ENCODE measurements at regions not wholly inside any gene's neighbourhood (a gene's known extent, or its start where the extent isn't known, plus 50 kb on each side); places are given as distances from the start of the nearest gene placed in this dataset.

DNA sequence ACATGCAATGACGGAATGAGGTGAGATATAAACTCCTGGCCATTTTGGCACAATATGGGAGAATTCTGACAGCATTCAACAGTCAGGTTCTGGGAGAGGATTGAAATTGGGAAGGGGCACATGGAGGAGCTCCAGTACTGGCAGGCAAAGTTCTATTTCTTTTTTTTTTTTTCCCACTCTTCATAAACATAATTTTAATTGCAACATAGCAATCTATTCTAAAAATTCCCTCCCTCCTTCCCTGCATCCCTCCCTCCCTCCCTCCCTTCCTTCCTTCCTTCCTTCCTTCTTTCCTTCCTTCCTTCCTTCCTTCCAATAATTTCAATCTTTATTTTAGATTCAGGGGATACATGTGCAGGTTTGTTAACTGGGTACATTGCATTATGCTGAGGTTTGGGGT lies 93.2 kb downstream of the PTCSC3 start:
- DNase-seq: no peak

DNA sequence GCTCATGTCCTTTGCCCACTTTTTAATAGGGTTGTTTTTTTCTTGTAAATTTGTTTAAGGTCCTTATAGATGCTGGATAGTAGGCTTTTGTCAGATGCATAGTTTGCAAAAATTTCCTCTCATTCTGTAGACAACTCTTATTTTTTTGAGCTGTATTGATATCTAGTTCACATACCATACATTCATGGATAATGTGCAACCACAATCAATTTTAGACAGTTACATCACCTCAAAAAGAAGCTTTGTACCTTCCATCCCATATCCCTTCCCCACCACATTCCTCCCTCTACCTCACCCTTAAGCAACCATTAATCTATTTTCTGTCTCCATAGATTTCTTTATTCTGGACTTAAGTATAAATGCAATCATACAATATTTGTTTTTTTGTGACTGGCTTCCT lies 98.4 kb downstream of the PTCSC3 start:
- no peak for DNase-seq

DNA sequence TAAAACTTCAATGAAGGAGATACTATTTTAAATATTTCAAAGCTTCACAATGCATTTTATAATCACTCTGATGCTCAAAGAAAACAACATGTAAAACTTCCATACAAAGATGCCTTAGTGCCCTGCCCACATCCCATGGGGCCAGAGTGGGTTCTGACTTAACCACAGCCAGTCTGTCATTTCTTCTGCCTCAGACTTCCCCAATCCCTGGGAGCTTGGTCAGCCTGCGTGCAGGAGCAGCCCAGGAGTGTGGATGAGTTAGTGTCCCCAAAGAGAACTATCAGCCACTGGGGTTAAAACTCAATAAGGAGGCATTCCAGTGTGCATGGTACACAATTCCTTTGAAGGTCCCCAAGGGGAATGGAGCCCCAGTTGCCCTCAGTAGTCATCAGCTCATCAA lies 100.3 kb downstream of the PTCSC3 start:
- DNase-seq: no peak

DNA sequence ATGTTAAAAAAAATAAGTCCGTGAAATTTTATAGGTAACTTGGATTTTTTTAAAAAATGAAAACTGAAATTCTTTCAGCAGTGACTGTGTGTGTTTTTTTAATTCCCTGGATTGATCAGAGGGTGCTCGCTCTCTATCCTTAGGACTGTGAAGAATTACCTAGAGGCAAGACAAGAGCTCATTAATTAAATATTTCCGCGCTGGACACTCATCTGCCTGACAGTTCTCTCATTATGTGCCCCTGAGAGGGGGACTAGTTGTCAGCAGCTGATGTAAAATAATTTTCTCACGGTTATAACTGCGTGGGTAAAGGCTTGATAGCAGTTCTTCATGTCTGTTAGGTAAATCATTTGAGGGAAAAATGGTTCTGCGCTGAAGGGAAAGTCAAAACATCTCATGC lies 101.3 kb downstream of the PTCSC3 start:
- no peak for DNase-seq

DNA sequence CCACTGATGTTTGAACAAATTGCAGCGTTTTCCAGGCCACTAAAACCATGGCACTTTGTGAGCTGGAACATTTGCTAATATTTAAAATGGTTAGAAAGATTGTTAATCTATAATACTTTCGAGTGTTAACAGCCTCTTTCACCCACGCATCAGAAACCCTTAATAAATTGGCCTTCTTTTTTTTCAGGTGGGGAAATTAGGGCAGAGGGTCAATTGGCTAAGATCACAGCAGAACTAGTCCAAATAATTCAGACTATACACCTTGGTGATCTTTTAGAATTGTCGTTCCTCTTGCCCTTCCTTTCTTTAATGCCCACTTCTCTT lies 105.8 kb downstream of the PTCSC3 start:
- DNase-seq: no peak

DNA sequence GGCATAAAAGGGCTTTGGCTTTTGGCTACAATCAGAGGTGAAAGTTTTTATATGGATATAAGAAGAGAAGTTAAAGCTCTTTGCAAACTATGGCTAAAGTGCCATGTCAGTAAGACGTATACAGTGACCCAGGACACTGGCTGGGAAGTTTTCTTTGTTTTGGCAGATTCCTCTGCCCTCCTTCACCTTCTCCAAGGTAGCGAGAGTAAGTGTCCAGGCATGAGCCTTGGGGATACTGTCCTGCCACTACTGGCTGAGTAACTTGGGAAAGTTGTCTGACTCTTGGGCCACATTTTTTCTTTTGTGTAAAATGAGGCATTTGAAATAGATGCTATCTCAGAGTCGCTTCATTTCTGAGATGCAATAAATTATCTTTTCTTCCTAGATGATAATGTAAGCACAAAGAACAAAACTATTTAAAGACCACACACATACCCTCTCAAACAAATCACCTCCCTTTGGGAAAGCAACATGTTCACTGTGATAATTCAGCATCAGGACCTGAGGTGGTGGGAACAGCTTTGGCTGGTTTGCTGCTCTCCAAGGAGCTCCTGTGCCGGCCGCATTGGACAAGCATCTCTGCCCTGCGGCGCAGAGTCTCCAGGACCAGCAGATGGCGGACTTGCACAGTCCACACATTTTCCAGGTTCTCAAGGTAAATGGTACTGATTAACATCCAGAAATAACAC lies 106.3 kb downstream of the PTCSC3 start:
- peak; percentile 38 for DNase-seq

DNA sequence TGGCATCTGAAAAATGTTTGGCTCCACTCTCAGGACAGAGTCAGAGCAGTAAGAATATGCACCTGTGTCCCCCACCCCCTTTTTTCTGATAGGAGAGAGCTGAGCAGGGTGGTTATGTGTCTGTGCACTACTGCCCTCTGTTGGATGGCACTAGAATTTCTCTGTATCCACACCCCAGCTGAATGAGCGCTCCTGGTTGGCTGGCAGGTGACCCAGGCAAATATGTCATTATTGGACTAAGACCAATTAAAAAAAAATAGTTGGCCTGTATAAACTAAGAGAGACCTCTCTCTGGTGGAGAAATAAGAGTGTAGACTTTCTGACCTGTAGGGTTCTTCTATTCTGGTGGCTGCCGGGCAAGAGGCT lies 107.0 kb downstream of the PTCSC3 start:
- DNase-seq: peak; percentile 19

DNA sequence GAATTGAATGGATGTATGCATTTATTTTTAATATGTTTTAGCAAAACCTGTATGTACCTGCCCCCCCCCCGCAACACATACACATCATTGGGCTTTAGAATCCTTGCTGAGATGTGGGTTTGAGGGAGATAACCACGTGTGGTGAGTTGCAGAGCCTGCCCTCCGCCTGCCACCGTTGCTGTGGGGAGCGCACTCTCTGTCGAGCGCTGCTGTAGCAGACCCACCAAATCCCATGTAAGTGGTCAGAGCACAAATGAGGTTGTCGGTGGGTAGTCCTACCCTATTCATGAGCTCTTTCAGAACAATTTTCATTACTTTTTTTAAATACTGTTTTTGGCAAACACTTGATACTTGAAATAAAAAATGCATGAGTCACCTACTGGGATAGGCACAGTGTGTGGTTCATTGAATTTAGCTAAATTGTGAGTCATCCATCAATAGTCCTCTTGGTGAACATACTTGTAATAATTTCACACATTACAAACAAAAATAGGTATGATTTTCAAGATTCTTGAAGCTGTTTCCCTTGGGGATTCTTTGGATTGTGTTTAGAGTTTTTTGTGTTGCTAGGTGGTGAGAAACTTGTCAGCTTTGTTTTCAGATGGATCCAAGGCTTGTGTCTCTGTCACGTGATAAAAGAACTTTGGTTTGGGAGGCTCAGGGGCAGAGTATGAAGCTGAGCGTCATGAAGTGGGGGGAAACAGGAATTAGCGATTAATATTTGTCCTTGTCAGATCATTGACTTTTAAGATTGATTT lies 107.6 kb downstream of the PTCSC3 start:
- no peak for DNase-seq

DNA sequence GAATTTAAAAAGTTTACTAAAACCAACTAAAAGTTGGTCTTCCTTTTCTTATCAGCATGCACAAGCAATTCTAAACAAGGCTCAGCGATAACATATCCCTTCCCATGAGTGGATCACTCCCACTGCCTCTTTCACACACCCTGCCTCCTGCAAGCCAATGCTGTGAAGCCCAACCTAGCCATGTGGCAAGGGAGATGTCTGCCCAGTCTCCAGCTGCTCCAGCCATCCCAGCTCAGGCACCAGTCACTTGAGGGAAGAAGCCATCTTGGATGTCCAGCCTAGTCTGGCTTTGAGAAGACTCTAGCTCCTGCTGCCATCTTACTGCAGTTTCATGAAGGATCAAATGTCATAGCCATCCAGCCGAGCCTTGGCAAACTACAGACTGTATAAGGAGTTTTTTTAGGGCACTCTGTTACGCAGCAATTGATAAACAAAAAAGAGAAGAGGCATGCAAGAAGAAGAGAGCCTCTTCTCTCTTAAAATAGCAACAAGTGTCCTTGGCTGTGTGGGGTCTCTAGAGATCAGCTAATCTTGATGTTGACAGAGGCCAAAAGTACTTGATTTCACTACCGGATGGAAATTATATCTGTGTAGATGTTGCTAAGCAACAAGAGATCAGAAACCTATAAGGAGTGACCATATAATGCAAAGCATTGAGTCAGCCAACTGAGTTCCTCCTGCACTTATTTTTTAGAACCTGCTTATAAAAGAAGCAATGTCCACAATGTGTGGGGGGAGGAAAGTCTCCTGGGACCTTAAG lies 108.9 kb downstream of the PTCSC3 start:
- no peak for DNase-seq

DNA sequence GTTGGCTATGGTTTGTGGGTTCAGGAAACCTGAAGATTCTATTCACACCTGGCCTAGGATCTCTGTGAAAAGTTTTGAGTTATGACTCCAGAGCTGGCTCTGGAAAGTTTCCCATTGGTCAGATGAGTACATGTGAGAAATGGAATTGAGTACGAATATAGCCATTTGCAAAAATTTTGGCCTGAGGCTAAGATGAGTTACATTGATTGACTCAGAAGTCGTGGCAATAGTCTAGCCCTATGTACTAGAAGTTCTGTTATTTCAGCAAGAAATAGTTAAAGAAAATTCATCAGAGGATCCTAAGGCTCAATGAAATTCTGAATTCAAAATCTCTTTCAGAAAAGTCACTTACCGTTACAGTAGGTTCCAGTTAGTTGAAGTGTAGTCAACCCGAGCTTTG lies 109.9 kb downstream of the PTCSC3 start:
- DNase-seq: no peak

DNA sequence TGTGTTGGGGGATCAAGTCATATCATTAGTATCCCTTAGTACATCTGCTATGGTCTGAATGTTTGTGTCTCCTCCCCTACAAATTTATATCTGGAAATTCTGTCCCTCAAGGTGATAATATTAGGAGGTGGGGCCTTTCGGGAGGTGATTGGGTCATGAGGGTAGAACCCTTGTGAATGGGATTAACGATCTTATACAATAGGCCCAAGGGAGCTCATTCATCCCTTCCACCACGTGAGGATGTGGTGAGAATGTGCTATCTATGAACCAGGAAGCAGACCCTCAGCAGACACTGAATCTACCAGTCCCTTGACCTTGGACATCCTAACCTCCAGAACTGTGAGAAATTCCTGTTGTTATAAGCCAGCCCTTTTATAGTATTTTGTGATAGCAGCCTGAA lies 110.7 kb downstream of the PTCSC3 start:
- no peak for DNase-seq

DNA sequence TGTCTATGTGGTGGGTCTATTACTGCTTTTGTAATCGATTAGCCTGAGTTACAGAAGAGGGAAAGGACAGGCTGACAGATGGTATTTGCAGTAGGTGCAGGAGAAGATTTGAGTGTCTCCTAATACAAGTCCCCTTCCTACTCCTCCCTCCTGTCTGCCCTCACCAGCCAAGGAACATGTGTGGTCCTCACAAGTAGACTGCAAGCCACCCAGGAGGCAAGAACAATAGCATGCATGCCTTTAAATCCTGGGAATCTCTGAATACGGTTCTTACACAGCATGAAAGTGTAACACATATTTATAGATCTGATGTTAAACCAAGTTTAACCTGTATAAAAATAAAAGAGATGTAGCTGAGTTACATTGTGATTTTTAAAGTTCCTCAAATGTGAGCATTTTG lies 117.0 kb downstream of the PTCSC3 start:
- no peak for DNase-seq

DNA sequence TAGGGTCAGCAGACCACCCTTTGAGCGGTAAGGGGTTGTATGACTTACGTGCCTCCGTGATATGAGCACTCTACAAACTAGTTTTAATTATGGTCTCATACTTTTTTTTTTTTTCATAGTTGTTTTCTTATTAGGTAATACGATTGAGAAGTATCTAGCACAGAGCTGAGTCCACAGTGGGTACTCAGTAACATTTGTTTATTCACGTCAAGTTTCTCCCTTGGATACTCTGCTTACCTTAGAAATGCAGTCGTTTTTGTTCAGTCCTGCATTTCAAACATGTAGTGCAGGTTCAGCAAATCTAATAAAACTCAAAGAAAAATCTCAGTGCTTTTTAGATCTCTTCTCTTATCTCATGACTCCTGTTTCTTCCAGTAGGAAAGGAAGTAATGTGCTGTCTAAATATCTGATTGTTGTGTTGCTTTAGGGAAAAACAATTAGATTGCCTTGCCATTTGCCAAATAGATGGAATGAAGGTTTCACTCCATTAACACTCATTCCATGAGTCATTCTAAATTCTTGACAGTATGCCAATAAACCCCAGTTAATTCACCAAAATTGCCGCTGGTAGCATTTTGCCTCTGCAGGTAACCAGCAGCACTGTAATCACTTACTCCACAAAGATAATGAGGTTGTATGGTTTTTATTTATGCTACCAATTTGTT lies 118.9 kb downstream of the PTCSC3 start:
- DNase-seq: no peak

DNA sequence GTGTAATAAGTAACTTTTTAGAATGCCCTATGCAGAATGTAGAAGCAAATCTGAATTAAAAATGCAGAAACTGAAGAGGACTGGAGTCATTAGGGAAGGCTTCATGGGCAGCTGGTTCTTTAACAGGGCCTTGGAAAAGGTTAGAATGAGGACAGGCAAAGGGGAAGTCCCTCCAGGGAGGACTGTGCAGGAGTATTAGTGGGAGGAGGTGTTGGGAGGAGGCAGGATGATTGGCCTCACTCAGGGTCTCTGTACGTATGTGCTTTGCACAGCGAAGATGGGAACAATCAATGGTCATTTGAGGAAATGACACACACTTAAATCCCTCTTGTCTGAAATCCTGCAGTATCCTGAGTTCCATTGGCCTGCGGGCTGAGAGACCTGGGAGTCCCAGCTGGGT lies 119.7 kb downstream of the PTCSC3 start:
- DNase-seq: no peak

DNA sequence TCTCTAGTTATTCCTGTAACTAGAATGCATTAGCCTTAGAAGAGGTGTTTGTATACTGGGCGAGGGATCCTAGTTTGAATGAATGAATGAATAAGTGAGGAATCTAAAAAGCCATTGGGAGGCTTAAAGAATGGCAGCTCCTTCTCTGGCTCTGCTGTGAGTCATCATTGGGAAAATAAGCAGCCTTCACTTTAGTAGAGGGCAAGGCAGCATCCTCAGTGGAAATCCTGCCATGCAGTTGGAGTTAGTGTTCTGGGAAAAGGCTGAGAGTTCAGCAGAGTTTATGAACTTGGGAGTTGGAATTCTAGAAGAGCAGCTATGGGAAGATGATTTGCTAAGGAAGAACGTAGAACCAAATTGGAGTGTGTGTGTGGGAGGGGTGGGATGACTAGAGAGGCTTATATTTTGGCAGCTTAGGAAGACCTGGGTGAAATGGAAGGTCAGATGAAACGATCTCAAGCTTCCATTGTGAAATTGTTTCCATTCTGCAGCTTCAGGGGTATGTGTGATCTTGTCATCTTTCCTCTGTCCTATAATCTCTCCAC lies 120.8 kb downstream of the PTCSC3 start:
- no peak for DNase-seq

DNA sequence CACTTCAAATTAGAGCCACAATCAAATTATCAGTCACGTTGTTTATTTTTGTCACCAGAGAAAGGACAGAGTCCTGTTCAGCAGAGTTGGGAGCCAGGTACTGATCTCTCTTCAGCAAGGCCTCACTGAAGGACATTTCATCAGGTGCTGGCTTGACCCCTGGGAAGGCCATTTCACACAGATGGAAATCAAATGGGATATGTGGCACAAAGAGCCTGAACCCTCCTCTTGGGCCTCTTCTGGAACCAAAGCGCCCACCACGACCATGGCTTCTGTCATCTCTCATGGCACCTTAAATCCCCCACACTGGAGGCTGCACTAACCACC lies 121.5 kb downstream of the PTCSC3 start:
- no peak for DNase-seq

DNA sequence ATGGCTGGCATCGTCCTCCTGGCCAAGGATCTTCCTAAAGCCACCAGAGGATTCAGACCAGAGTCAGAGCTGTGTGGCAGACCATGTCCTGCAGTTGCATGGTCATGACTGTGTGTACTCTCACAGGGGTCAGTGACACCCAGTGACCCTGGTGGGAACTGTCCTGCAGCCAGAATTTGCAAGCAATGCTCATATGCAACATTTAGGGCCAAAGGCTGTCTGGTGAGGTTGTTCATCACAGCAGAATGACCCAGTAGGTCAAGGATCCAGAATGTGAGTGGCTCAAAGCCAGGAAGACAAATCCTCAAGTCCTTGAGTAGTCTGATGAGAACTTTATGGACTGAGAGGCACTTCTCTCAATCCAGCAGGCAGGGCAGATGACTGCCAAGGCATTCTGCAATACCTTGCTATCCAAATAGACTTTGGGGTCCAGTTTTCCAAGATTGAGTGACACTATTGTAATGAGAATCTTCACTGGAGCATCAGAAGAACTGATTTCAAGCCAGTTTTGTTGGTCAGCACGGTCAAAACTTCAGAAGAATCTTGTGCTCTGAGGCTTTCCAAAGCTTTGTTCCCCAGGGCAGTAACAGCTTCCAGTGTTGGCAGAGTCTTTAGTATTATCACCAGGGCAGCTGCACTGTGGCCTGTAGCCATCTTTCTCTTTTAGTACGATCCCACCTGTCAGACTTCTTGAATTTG lies 122.0 kb downstream of the PTCSC3 start:
- DNase-seq: no peak

DNA sequence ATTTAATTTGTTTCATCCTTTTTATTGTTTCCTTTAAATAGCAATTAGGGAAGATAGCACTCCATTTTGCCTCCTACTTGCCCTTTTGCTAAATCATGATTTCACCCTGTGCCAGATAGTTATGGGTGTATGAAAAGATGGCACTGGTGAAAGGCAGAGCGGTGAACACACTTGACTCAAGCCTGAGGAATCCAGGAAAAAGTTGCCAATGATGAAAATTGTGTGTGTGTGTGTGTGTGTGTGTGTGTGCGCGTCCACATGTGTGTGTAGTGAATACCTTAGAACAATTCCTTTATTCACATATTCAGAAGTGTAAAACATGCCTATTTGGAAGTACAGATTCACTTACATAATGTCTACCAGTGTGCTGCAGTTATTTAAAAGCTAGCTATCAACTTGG lies 123.8 kb downstream of the PTCSC3 start:
- no peak for DNase-seq

DNA sequence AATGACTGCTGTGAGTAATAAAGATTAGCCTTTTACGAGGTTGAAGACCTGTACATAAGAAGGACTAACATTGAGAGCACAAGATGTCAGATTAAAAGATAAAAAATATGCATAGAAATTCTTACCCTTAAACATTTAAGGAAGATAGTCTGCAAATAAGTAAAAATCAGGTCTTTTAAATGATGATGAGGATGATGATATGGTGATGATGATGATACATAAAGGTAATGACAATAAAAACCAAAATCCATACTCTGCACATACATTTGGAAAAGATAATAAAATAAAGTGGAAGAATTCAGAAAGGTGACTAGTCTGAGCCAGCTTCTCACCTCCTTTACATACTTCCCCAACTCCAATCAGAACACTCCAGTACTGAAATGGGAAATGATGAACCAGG lies 124.5 kb downstream of the PTCSC3 start:
- DNase-seq: no peak

DNA sequence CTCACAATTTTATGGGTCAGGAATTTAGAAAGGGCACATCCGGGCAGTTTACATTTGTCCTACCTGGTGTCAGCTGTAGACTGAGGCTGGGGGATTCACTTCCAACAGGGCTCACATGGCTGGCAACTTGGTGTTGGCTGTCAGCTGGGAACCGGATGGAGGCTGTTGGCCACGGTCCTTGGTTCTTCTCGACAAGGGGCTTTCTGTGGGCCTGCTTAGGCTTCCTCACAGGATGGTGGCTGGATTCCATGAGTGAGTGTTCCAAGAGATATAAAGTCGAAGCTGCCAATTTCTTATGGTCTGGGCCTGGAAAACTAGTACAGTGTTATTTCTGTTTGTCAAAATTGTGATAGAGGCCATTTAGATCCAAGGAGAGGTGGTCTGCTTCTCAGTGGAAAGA lies 127.9 kb downstream of the PTCSC3 start:
- no peak for DNase-seq

DNA sequence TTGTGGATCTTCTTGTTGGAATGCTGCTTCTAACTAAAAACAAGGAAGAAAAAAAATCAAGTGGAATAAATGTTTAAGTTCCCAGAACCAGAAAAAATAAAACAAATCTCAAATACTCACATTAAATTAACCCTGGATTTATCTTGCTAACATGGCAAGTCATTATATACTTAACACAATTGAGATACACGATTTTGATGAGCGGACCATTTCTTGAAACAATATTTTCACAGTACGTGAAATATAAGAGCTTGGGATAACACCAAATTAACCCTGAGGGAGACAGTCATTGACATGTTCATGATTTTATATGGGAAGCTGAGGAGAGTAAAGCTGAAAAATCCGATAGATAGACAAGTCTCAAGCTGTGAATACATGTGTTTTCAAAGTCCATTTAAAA lies 128.6 kb downstream of the PTCSC3 start:
- no peak for DNase-seq

DNA sequence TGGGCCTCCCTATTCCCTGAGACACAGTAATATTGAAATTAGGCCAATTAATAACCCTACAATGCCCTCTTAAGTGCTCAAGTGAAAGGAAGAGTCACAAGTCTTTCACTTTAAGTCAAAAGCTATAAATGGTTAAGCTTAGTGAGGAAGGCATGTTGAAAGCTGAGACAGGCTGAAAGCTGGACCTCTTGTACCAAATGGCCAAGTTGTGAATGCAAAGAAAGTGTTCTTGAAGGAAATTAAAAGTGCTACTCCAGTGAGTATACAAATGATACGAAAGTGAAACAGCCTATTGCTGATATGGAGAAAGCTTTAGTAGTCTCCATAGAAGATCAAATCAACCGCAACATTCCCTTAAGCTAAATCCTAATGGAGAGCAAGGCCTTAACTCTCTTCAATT lies 140.8 kb downstream of the PTCSC3 start:
- DNase-seq: no peak

DNA sequence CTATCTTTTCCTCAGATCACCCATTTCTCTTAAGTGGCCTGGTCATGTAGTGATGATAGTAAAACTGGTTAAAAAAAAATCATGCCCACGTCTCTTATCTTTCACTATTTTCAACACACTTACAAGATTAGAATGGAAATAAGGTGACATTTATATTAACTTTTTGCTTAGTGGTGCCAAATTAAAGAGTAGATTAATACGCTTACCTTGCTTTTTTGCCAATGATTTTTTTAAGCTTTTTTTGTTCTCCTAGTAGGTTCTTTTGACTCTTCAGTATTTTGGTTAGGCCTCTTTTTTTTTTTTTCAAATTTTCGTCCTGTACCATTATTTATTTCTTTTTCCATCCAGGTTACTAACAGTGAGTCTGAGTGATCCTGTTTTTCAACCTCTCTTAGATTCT lies 147.9 kb downstream of the PTCSC3 start:
- no peak for DNase-seq

Data from KG1 (cell line).